NCI-H524 (cell line): ENCODE measurements at regions not wholly inside any gene's neighbourhood (a gene's known extent, or its start where the extent isn't known, plus 50 kb on each side); places are given as distances from the start of the nearest gene placed in this dataset.
"Not testable (repeated sequence)": the region's sequence is repeated elsewhere in the genome, so short reads cannot be mapped to it uniquely, and the experiment has no call there.

Experiments used
- DNase-seq, 2 experiments: peaks; one replicate each; lab custom pipeline; 2025; lab: John Stamatoyannopoulos, UW

DNA sequence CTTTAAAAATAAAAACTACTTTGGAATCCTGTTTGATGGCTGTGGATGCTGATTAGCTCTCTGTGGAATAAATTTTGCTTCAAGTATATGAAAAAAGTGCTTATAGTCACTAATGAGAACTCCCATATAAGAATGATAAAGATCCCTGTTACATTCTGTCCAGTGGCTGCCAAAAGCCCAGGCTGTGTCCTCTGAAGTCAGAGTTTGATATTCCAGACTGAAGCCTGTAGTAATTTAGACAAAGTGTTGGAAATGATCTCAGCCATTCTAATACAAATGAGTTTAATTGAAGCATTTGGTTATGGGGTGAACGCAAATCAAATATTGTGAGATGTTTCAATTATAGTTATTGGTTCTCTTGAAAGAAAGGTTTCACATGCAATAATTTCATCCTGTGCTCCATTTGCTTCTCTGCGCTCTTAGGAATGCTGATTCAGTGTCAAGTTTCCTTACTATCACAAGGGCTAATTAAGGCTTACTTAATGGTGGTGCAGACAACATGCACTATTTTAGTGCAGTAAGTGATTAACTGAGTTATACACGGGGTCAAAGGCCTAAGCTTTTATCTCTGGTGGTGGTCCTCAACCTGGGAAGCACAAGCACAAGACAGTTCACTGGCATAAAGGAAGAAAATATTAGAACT lies 867.6 kb downstream of the SORCS1 start:
- no peak for DNase-seq

DNA sequence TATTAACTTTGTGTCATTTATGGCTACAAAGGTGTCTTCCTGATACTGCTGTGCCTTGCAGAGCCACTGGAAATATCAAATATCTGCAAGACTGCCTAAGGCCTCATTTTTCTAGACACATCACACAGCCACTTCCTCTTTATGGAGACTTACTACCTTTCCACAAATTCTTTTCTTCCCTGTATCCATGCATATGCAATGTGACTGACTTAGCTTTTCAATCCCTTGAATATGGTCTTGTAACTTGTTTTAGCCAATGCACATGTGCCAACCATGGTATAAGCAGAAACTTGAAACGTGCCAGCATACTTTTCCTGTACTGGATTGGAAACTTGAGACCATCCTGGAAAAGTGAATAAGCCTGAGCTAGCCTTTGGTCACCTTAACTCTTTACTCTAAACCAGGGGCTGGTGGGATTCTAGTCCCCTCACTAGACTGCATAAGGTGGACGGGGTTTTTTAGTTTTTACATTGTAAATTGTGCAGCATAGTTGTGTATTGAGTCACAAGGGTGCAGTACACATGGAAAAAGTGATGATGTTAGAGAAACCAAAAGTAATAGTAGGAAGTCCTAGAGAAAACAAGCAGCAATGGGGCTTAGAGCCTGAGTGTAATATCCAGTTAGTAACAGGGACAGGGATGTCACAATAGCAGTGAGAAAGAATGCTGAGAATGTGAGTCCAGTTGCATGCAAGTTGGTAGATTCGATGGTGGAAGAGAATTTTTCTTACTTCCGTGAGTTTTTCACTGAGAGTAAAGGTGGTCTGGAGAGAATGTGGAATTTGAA lies 879.5 kb downstream of the SORCS1 start:
- no peak for DNase-seq

DNA sequence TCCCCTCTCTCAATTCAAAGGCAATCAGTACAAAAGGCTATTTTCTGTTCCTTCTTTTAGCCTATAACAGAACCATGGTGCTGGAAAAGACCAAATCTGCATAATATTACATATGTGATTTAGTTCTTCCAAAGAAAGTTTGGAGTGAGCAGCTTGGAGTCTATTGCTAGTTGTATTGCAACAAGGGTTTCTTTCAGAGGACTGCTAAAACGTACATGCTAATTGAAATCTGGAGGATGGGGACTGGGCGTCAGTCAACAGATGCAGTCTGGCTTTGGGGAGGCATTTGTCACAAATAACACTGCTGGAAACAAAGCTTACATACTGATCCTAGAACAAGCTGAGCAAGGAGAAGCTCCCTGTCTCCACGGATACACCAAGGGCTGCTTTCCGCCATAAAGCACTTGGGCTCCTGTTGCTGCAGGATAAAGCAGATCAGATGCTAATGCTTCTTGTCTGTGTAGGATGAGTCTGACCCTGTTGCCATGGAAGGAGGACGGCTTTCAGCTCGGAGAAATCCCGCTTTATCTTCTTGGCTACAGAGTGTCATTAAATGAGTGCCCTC lies 883.5 kb downstream of the SORCS1 start:
- no peak for DNase-seq

DNA sequence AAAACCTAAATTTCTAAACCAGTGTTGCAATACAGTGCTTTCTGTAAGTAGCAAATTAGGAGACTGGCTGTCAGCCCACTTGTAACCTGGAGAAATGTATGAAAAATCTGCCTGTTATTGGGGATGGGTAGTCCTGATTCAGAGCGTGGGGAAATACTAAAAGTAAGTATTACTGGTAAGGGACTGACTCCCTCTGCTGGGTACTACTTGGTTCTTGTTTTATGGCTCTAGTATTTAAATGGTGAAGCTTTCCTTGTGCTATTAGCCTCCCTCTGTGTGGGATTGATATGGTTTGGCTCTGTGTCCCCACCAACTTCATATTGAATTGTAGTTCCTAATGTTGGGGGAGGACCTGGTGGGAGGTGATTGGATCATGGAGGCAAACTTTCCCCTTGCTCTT lies 886.1 kb downstream of the SORCS1 start:
- no peak for DNase-seq

DNA sequence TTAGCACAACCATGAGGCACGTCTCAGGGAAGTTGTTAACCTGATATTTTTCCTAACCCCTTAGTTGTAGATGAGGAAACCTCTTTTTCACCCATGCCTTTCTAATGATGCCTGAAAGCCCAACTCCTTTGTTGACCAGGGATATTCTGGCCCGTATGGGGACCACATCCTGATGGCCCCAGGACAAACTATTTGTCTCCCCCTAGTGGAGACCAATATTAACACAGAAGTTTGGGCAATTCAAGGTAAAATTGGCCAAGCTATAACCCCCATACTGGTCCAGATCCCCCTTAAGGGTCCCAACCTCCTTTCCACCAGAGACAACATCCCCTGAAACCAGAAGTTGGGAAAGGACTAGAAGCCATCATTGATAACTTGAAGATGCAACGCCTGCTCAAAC lies 893.3 kb downstream of the SORCS1 start:
- no peak for DNase-seq

DNA sequence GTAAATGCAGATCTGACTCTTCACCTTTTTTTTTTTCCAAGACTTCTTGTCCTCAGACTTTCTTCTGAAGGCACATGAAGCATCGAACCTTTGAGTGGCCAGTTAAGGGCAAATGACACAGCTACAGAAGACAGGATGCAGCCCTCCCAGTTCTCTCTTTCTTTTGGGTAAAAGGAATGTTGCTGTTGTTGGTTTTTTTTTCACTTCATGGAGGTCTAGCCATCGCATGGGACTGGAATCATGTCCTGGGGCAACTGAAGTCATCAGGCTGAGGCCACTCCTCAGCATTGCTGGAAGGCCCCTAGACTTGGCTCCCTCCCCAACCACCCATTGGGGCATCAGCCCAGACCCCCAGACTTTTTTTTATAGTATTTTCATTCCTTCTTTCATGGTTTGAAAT lies 896.5 kb downstream of the SORCS1 start:
- DNase-seq, result no peak

DNA sequence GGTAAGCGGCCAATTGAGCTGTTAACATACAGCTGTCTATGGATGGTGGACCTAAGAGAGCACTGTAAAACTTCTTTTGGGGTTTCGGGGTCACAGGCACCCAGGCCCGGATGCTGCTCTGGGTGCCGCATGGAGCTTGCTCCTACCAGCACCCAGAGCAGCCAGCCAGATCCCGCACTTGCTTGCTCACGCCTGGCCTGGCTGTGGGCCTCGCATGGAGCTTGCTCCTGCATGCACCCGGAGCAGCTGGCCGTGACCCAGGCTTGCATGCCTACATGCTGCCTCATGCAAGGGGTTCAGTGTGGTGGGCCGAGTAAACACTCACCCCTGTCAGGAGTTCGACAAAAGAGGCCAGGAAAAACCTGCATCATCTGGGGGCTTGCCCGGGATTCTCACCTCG lies 896.9 kb downstream of the SORCS1 start:
- no peak for DNase-seq

DNA sequence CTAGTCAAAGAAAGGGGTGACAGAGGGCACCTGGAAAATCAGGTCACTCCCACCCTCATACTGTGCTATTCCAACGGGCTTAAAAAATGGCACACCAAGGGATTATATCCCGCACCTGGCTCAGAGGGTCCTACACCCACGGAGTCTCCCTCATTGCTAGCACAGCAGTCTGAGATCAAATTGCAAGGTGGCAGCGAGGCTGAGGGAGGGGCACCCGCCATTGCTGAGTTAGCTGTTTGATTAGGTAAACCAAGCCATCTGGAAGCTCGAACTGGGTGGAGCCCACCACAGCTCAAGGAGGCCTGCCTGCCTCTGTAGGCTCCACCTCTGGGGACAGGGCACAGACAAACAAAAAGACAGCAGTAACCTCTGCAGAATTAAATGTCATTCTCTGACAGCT lies 907.1 kb downstream of the SORCS1 start:
- not testable (repeated sequence) for DNase-seq

DNA sequence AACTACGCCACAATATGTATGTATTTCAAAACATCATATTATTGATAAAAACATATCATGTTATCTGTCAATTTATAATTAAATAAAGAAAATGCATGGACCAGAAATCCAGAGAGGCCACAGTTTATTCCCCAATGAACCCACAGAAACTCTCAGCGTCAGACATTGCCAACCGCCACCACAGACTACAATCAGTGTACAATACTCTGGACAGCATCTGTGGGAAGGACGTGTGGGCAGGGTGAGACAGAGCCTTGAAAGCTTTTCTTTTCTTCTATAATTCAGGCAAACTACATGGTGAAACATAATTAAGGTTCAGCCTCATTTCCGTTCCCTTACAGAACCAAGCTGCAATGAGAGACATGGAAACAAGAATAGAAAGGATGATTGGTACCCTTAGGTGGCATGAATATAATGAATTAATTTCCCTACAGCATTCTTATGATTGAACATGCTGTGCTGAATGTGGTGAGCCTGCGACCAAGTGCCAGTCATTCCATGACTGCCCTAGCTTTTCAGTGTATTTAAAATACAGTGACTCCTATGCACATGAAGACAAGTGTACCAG lies 909.3 kb downstream of the SORCS1 start:
- DNase-seq, result no peak

DNA sequence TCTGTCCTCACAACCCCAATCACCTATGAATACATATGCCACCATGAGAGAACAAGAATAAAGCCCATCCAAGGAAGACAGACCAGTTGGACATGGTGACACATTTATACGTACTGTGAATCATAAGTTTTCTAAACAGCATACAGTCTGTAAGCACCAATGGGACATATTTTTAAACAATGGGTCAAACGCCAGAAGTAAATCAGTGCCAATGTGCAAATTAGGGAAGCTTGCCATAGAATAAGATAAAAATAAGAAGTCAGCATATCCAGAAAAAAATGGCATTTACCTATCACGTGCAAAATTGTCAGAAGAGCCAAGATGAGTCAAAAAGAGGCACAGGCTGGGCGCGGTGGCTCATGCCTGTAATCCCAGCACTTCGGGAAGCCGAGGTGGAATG lies 910.4 kb downstream of the SORCS1 start:
- DNase-seq, result no peak

DNA sequence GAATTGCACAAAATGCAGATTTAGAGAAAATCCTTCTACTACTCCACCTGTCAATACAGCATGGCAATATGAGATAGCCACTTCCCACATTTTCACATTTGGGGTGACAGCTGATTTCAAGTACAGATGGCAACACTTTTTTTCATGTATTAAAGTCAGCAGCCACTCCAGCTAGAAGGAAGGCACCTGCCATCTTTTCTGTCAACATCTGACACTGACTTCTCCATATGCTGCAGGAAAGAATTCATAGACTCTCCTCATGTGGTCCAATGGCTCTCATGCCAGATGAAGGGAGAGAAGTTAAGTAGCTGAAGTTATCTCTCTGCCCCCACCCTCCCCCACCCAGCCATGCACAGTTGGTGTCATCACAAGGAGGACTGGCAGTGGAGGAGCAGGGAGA lies 912.0 kb downstream of the SORCS1 start:
- DNase-seq, result no peak

DNA sequence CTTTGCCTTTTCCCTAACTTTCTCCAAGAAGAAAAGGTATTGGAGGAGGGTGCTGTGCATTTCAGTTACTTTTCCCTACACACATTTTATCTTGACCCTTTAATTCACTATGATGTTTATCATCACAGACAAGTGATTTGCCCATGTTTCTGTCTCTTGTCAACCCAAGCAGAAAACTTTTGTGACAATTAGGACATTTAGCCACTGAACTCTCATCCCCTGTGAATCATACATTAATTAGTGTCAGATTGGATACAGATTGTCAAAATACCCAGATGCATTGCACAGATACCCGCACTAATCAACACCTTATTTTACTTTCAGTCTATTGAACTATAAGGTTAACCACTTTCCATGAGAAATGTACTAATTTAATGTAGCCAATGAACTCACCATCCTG lies 912.9 kb downstream of the SORCS1 start:
- DNase-seq, result no peak

DNA sequence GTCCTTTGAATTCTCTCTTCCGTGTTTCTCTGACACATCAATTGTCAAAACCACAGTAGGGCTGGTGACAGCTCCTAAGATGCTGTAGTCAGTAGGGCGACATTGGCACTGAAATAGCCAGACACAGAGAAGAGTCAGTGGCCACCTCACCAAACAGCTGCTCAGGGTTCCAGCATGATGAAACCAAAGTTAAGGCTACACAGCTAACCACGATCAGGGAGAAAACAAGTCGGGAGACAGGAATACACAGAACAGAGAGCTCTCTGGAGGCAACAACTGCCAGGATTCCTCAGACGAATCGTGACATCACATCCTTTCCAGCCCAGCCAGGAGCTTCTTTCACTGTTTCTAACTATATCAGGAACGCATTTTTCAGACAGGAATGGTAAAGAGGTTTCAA lies 922.2 kb downstream of the SORCS1 start:
- DNase-seq, result no peak

DNA sequence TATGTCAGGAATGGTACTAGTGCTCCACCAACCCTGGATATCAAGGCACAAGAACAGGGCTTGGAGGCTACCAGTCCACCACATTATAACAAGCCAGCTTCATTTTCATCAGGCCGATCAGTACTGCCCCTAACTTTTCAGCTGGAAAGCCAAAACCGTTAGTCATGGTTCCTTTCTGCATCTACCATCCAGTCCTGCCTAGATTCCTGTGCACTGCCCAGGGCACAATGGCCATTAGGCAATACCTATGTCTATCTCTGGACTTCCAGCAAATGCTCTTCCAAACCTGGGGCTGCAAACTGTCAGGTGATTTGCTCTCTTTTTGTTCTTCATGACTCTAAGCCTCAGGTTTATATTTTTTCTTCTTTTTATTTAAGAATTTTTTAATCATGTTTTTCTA lies 937.7 kb downstream of the SORCS1 start:
- DNase-seq, result no peak

DNA sequence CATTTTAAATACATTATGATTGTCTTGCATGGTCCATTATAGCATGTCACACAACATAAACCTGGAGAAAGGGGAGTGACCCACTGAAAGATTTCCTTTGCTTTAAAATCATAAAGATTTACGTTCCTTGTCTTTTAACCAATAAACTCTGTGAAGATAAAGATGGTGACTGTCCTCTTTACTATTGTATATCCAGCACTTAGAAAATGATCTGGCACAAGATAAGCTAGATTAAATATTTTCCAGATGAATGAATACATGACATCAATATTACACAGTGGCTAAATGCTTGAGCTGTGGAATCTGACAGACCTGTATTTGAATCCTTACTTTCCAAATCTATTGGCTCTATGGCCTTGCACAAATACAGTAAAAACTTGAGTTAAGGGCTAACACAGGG lies 938.4 kb downstream of the SORCS1 start:
- no peak for DNase-seq

DNA sequence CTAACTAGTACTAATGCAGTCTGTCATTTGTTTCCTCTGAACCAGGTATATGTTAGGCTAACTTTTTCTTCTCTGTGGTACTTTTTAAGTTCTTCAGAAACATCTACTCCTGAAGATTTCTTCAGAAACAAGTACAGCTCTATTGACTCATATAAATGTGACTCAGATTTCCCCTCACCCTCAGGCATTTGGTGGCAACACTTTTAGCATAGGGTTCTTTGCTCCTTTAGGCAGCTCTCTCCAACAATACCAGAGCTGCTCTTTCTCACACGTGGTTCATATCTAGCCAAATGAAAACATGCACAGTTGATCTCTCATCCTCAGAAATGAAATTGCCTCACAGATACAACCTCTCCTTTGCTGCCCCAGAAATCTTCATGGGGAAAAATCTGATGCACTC lies 939.8 kb downstream of the SORCS1 start:
- no peak for DNase-seq

DNA sequence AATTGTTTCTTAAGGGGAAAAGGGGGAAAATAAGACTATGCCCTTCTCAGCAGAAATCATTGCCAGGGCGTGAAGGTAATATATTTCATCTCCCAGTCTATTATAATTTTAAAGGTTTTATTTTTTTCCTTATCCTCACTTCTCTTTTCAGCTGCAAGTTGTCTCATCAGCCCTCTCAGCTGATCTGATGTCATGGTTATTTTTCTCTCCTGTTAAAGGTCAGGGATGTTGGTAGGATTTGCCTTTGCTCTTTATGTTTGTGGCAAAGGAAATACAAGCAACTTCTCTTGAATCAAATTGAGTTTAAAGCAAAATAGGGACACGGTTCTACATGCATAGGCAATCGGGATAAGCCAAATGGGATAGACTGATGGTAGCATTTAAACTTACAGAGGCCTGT lies 946.9 kb downstream of the SORCS1 start:
- no peak for DNase-seq

DNA sequence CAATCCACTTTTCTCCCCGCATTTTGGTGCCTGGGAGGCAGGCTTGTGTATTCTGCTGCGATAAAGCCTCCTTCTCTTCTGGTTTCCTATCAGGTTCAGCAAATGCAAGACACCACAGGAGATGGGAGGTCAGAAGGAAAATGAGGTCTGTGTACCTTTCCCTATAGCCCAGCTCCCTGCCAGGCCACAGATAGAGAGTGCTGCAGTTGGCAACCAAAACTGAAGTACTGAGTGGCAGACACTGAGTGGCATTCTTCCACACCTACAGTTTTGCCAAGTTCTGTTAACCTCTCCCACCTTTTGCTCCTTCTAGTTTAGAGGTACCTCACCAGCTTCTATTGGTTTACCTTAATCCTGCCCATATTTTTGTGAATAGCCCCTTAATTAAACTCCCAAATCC lies 948.4 kb downstream of the SORCS1 start:
- DNase-seq, result no peak

DNA sequence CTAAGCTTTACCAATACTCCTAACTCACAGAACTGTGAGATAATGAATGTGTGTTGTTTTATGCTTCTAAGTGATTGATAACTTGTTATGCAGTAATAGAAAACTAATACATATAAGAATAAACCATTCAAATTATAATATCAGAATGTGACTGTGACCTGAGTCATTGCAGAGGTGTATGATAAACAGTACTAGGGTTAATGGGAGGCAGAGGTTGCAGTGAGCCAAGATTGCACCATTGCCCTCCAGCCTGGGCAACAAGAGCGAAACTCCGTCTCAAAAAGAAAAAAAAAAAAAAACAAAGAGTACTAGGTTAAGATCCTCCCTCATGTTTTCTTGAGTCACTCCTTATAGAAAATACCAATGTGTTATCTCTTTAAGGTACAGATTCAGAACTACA lies 950.3 kb downstream of the SORCS1 start:
- DNase-seq, result no peak

DNA sequence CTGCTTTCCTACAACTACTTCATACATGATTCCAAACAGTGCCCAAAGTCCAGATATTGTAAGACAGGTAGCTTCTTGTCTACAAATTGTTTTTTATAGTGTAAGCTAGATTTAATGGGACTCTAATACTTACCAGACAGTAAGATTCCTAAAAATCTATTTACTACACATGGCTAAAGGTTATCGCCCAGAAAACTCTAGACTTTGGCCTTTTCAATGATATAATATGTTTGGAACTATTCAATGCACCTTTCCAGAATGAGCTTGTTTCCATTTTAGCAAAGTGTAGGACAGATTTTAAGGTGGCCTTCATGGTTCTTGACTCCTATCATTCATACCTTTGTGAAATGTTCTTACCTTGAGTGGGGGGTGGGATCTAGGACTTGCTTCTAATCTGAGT lies 951.0 kb downstream of the SORCS1 start:
- no peak for DNase-seq

DNA sequence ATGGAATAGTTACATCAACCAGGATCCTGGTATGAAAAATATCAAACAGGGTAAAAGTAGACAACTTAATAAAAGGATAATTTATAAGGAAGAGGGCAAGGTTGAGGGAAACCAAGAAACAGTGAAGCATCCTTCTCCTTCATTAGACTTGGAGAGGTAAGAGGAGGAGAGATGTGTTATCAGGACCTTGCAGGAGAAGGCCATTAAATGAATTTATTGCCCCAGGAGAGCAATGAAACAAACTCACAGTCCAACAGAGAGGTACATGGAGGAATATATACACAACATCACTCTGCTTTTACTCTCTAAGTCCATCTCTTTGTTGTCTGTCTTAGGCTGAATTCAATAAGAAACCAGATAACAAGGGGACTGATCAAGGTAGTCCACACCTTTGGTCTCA lies 966.2 kb downstream of the SORCS1 start:
- DNase-seq, result no peak

DNA sequence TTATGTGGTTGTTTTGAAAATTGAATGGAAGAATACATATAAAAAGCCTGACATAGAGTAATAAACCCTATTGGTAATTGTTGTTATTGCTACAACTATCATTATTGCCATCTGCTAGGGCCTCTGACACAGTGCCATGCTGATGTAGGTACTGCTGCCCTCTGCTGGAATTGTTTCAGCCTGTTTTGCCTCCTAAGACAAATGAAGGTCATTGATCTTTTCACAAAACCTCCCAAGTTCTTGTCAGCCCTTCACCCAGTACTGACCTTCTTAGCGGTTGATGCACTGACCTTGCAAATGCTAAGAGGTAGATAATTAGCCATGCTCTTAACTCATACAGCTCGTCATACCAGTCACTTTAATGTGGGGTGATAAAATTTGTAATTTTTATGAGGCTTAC lies 975.2 kb downstream of the SORCS1 start:
- peak in 1 of 2 experiments; percentile 3 for DNase-seq

DNA sequence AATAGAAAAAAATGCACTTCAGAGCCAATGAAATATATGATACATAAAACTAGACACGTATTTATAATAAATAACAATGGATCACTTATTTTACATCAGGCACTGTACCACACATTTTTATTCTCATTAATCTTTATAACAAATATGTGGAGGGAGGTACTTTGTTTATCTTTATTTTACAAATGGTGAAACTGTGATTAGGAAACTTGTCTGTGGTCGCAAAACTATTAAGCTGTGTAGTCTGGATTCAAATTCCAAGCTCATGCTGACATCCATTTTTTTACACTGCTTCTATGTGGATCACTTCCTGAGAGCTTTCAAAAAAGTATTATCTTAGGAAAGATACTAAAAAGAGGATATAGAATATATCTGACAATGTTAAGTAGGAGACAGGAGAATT lies 978.6 kb downstream of the SORCS1 start:
- DNase-seq, result no peak
